RWPE2 (cell line): ENCODE measurements at regions not wholly inside any gene's neighbourhood (a gene's known extent, or its start where the extent isn't known, plus 50 kb on each side); places are given as distances from the start of the nearest gene placed in this dataset.

Experiments
- ATAC-seq: fragments of 200-7000 bp; cut with Tn5 transposase; 3 replicates; pipeline ENCODE4 v1.9.1; 2021; ENCODE audit warnings: low read depth
- DNase-seq: peaks from one replicate; pipeline ENCODE4 v3.0.0-alpha.2; 2020; ENCODE audit warnings: low spot score
- H3K27ac ChIP-seq: fragments of 450-650 bp; 2 replicates; pipeline ENCODE4 v1.5.1; 2017; ENCODE audit warnings: mild to moderate bottlenecking; ENCODE audit not compliant: poor library complexity, severe bottlenecking
- H3K27me3 ChIP-seq: fragments of 250-450 bp; sonication (Bioruptor Pico); 2 replicates; pipeline ENCODE4 v1.5.1; 2021; ENCODE audit warnings: mild to moderate bottlenecking, moderate library complexity; ENCODE audit not compliant: insufficient read depth, poor library complexity, severe bottlenecking
- H3K36me3 ChIP-seq: fragments of 250-450 bp; sonication (Bioruptor Pico); 2 replicates; pipeline ENCODE4 v1.5.1; 2020; ENCODE audit warnings: low read depth, mild to moderate bottlenecking, moderate library complexity
- H3K4me1 ChIP-seq: fragments of 250-450 bp; sonication (Bioruptor Pico); 2 replicates; pipeline ENCODE4 v1.5.1; 2021; ENCODE audit warnings: mild to moderate bottlenecking, moderate library complexity; ENCODE audit not compliant: insufficient read depth, poor library complexity, severe bottlenecking
- H3K4me3 ChIP-seq: fragments of 250-450 bp; sonication (Bioruptor Pico); 2 replicates; pipeline ENCODE4 v1.5.1; 2021; ENCODE audit warnings: mild to moderate bottlenecking, moderate library complexity; ENCODE audit not compliant: severe bottlenecking
- H3K9me3 ChIP-seq: fragments of 250-450 bp; sonication (Bioruptor Pico); 2 replicates; pipeline ENCODE4 v1.5.1; 2021; ENCODE audit warnings: mild to moderate bottlenecking, moderate library complexity; ENCODE audit not compliant: severe bottlenecking
- TF ChIP-seq, protein P1 (sequence below): fragments of 450-650 bp; IDR thresholded peaks from one replicate; pipeline ENCODE4 v1.5.1; 2017; ENCODE audit warnings: mild to moderate bottlenecking, moderate library complexity; ENCODE audit not compliant: poor library complexity, severe bottlenecking

- Histone ChIP-seq H3K9me3 (no peaks in the 10 kb centered on the region), H3K4me1 (no peaks in the 10 kb centered on the region), H3K4me3 (no peak overlapping the region), H3K36me3 (no peaks in the 10 kb centered on the region), H3K27me3 (no peaks in the 10 kb centered on the region), H3K27ac (no peak overlapping the region)
- DNase-seq: no peak
- TF ChIP-seq, protein P1, sequence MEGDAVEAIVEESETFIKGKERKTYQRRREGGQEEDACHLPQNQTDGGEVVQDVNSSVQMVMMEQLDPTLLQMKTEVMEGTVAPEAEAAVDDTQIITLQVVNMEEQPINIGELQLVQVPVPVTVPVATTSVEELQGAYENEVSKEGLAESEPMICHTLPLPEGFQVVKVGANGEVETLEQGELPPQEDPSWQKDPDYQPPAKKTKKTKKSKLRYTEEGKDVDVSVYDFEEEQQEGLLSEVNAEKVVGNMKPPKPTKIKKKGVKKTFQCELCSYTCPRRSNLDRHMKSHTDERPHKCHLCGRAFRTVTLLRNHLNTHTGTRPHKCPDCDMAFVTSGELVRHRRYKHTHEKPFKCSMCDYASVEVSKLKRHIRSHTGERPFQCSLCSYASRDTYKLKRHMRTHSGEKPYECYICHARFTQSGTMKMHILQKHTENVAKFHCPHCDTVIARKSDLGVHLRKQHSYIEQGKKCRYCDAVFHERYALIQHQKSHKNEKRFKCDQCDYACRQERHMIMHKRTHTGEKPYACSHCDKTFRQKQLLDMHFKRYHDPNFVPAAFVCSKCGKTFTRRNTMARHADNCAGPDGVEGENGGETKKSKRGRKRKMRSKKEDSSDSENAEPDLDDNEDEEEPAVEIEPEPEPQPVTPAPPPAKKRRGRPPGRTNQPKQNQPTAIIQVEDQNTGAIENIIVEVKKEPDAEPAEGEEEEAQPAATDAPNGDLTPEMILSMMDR: no peak
- ATAC-seq: no peak
Measured at GRCh38 chr4:123468479-123469031, 72.0 kb downstream of the SPRY1 start.

DNA sequence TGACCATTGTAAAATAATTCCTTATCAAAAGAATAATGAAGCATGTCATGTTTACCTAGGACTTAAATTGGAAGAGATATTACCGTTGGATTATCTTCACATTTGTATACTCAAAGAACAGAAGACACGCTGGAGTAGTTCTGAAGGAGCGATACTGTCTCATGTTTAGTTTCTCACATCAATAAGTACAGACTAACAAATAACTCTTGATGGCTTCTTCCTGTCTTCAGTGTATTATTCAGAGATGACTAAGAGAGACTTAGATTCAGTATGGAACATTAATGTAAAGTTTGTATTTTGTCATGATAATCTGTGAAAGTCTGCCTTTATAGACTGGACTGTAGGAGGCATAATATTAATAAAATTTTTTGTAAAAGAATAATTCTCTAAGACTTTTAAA, 72.7 kb downstream of the SPRY1 start:
- Histone ChIP-seq H3K4me1 (no peaks in the 10 kb centered on the region), H3K27me3 (no peaks in the 10 kb centered on the region), H3K9me3 (no peaks in the 10 kb centered on the region), H3K27ac (no peak overlapping the region), H3K4me3 (no peak overlapping the region), H3K36me3 (no peaks in the 10 kb centered on the region)
- no peak for ATAC-seq
- TF ChIP-seq, protein P1: no peak
- no peak for DNase-seq

DNA sequence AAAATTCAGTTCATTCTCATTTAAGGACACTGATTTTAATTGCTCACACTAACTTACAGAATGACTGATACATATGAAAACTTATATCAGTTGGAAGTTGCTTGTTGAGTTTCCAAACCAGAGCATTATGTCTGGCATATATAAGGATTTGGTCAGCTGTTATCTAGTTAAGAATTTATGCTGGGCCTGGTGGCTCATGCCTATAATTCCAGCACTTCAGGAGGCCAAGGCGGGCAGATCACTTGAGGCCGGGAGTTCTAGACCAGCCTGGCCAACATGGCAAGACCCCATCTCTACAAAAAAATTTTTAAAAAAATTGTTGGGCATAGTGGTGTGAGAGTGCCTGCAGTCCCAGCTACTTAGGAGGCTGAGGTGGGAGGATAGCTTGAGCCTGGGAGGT, 73.1 kb downstream of the SPRY1 start:
- no peak overlapping the region for H3K27ac ChIP-seq
- TF ChIP-seq, protein P1: no peak
- ATAC-seq (no peak), DNase-seq (no peak)
- no peak overlapping the region for H3K4me3 ChIP-seq
- H3K27me3 ChIP-seq: no peaks in the 10 kb centered on the region
- no peaks in the 10 kb centered on the region for H3K9me3 ChIP-seq
- no peaks in the 10 kb centered on the region for H3K36me3 ChIP-seq
- no peaks in the 10 kb centered on the region for H3K4me1 ChIP-seq

DNA sequence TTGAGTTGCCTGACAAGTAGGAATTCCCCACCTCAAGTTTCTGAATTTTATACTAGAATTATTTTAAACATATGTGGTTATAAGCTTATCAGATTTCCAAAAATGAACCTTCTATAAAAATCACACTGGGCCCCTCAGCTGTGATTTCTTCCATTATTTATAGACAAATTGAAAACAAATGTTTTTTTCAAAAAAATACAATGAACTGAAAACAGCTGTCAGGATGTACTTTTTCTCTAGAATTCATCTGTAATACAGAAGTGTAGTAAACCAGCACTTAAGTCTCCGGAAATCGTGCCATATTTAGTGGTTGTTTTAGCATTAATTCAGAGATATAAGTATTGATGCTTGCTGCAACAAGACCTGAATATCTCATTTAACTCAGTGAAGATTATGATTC, 74.0 kb downstream of the SPRY1 start:
- TF ChIP-seq, protein P1: no peak
- no peak overlapping the region for H3K4me3 ChIP-seq
- H3K9me3 ChIP-seq: no peaks in the 10 kb centered on the region
- no peaks in the 10 kb centered on the region for H3K27me3 ChIP-seq
- DNase-seq: no peak
- ATAC-seq: no peak
- H3K36me3 ChIP-seq: no peaks in the 10 kb centered on the region
- H3K4me1 ChIP-seq: no peaks in the 10 kb centered on the region
- H3K27ac ChIP-seq: no peak overlapping the region

DNA sequence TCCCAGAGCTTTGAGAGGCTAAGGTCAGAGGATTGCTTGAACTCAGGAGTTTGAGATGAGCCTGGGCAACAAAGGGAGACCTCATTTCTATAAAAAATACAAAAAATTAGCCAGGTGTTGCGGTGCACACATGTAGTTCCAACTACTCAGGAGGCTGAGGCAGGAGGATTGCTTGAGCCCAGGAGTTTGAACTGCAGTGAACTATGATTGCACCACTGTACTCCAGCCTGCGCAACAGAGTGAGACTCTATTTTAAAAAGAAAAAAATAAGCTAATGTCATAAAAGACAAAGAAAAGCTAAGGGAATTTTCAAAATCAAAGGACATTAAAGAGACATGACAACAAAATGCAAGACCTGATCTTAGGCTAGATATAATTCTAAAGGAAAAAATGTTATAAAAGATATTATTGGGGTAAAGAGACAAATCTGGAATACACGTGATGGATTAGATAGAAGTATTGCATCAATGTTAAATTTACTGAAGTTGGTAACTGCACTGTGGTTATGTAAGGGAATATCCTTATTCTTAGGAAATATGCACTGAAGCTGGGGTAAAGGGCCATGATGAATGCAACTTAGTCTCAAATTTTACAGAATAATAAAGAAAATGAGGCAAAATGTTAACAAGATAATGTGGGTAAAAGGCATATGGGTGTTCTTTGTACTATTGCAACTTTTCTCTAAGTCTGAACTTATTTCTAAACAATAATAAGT, 75.2 kb downstream of the SPRY1 start:
- Histone ChIP-seq H3K9me3 (no peaks in the 10 kb centered on the region), H3K36me3 (no peaks in the 10 kb centered on the region), H3K4me1 (no peaks in the 10 kb centered on the region), H3K27me3 (no peaks in the 10 kb centered on the region), H3K4me3 (no peak overlapping the region), H3K27ac (no peak overlapping the region)
- DNase-seq: no peak
- ATAC-seq: no peak
- TF ChIP-seq, protein P1: no peak
